ENCODE measurements at regions not wholly inside any gene's neighbourhood (a gene's known extent, or its start where the extent isn't known, plus 50 kb on each side); places are given as distances from the start of the nearest gene placed in this dataset.

GRCh38 chr2:151097128-151097527 lies 164.5 kb downstream of the RBM43 start:
- TF ChIP-seq RAD21 (IDR thresholded peaks at IDR 0.05), result no peak
- TF ChIP-seq MAX (IDR thresholded peaks at IDR 0.05), result no peak

Data from liver (tissue), 2 donors.